Adrenal gland (tissue), 9 donors: ENCODE measurements at regions not wholly inside any gene's neighbourhood (a gene's known extent, or its start where the extent isn't known, plus 50 kb on each side); places are given as distances from the start of the nearest gene placed in this dataset.

ENCODE experiments used
- DNase-seq, 7 donors: peaks; one replicate each; pipeline ENCODE4 v3.0.0-alpha.2; 2019 to 2020
- H3K27ac ChIP-seq, 5 donors: fragments of 200-600 bp; sonication (generic) in 4 of 5; 1 replicate in 3 of 5; 2 replicates in 2 of 5; pipeline versions ENCODE4 v1.5.1 to v1.8.0; 2016 to 2020; ENCODE audit warnings: mild to moderate bottlenecking in 1 of 5
- H3K27me3 ChIP-seq: fragments of 200-600 bp; 2 replicates; pipeline ENCODE4 v1.8.0; 2021
- H3K36me3 ChIP-seq, 2 donors: fragments of 200-600 bp; replicated peaks in 1 of 2; 1 replicate in 1 of 2; 2 replicates in 1 of 2; pipeline versions ENCODE4 v1.5.1 to v1.8.0; 2018 to 2022
- H3K4me1 ChIP-seq, 2 donors: fragments of 200-600 bp; replicated peaks in 1 of 2; 1 replicate in 1 of 2; 2 replicates in 1 of 2; pipeline versions ENCODE4 v1.5.1 to v1.8.0; 2018 to 2021
- H3K4me3 ChIP-seq, 4 donors: fragments of 200-600 bp; sonication (generic) in 3 of 4; one replicate each; pipeline ENCODE4 v1.5.1; 2016 to 2018
- H3K9me3 ChIP-seq, 3 donors: fragments of 200-600 bp; sonication (generic) in 1 of 3; replicated peaks in 1 of 3; 1 replicate in 2 of 3; 2 replicates in 1 of 3; pipeline versions ENCODE4 v1.5.1 to v1.8.0; 2016 to 2021
- POLR2A ChIP-seq, 2 donors: fragments of 450-650 bp; IDR thresholded peaks; one replicate each; pipeline ENCODE4 v1.6.1; 2017; ENCODE audit warnings: antibody characterized with exemption in 2 of 2, mild to moderate bottlenecking in 2 of 2, moderate library complexity in 1 of 2
- WGBS, 4 donors: extraction: QIAGEN DNeasy Blood & Tissue Kit in 2 of 4; methylation state at CpG; one replicate each; pipeline versions ENCODE4 v1.1.5 to v1.1.7; 2013 to 2017; 5-methylcytosine and 5-hydroxymethylcytosine counted together
- intact Hi-C, 2 donors: fragments of 100-400 bp; cut with DNase I; formaldehyde crosslinking; loops; one replicate each; pipeline versions ENCODE4 v1.14.1 to v1.15.0; 2022 to 2023
- TF ChIP-seq, protein P1 (sequence below), 6 experiments: fragments of 450-650 bp in 4 of 6; fragments of 200-600 bp in 2 of 6; sonication (generic) in 1 of 6; IDR thresholded peaks; 1 replicate in 5 of 6; 2 replicates in 1 of 6; pipeline versions ENCODE4 v1.5.1 to v1.8.0; 2016 to 2021; ENCODE audit warnings: antibody characterized with exemption in 6 of 6, mild to moderate bottlenecking in 2 of 6, moderate library complexity in 1 of 6
- donor health status: healthy with polysubstance abuse.
- donor health status: Bipolar disorder and iron deficiency.
- donor health status: DM: yes; HTN: yes; CAD: no.
- donor health status: DM: no; HTN: no; CAD: no.
- donor health status: DM: no; HTN: no; CAD: no.

GRCh38 chr4:4637710-4638109 lies 95.9 kb upstream of the STX18 start:
- DNase-seq = no peak
- WGBS, 4 donors = 88 to 94% (median 90%) methylated on average over 3 to 5 of the region's 5 CpGs
- Histone ChIP-seq H3K36me3 (no peaks in the 10 kb centered on the region), H3K27ac (no peak overlapping the region), H3K4me1 (no peaks in the 10 kb centered on the region), H3K27me3 (no peaks in the 10 kb centered on the region), H3K4me3 (no peak overlapping the region), H3K9me3 (no peaks in the 10 kb centered on the region)
- TF ChIP-seq POLR2A (IDR thresholded peaks at IDR 0.05) = no peak
- TF ChIP-seq, protein P1, sequence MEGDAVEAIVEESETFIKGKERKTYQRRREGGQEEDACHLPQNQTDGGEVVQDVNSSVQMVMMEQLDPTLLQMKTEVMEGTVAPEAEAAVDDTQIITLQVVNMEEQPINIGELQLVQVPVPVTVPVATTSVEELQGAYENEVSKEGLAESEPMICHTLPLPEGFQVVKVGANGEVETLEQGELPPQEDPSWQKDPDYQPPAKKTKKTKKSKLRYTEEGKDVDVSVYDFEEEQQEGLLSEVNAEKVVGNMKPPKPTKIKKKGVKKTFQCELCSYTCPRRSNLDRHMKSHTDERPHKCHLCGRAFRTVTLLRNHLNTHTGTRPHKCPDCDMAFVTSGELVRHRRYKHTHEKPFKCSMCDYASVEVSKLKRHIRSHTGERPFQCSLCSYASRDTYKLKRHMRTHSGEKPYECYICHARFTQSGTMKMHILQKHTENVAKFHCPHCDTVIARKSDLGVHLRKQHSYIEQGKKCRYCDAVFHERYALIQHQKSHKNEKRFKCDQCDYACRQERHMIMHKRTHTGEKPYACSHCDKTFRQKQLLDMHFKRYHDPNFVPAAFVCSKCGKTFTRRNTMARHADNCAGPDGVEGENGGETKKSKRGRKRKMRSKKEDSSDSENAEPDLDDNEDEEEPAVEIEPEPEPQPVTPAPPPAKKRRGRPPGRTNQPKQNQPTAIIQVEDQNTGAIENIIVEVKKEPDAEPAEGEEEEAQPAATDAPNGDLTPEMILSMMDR (IDR thresholded peaks at IDR 0.05) = no peak
- intact Hi-C loops = no loop called here

DNA sequence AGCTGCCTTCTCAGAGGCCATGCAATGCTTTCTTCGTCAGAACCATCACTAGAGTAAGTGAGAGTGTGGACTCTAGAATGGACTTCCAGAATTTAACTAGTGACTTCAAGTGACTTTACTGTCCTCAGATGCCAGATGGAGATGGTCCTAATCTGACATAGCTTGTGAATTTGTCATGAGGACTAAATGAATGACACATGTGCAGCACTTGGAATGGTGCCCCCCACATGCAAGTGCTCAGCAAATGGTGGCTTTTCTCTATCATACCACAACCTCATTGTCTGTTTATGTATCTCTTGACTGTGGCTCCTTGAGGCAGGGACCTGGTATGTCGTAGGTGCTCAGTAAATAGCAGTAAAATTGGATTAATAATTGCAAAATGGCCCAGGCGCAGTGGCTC lies 91.6 kb upstream of the STX18 start:
- TF ChIP-seq POLR2A (IDR thresholded peaks at IDR 0.05) = no peak
- TF ChIP-seq, protein P1 (IDR thresholded peaks at IDR 0.05) = no peak
- Histone ChIP-seq H3K27ac (no peak overlapping the region), H3K36me3 (no peaks in the 10 kb centered on the region), H3K4me1 (no peaks in the 10 kb centered on the region), H3K4me3 (no peak overlapping the region), H3K9me3 (no peaks in the 10 kb centered on the region), H3K27me3 (no peaks in the 10 kb centered on the region)
- no peak for DNase-seq
- intact Hi-C loops = no loop called here
- 78 to 100% (median 94%) methylated on average over 3 of the region's 3 CpGs for WGBS, 4 donors

DNA sequence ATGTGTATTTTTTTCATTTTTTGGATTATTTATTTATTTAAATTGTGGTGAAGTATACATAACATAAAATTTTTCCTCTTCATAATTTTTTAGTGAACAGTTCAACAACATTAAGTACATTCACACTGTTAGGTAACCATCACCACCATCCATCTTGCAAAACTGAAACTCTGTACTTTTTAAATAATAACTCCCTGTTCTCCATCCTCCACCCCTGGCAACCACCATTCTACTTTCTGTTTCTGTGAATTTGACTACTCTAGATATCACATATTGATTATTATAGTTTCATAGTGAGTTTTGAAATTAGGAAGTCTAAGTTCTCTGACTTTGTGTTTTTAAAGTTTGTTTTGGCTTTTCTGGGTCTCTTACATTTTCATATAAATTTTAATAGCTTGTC lies 89.3 kb upstream of the STX18 start:
- H3K9me3 ChIP-seq = no peaks in the 10 kb centered on the region
- DNase-seq = no peak
- H3K4me1 ChIP-seq = no peaks in the 10 kb centered on the region
- no peaks in the 10 kb centered on the region for H3K27me3 ChIP-seq
- H3K27ac ChIP-seq = no peak overlapping the region
- intact Hi-C loops = no loop called here
- no peaks in the 10 kb centered on the region for H3K36me3 ChIP-seq
- no peak overlapping the region for H3K4me3 ChIP-seq
- TF ChIP-seq, protein P1 (IDR thresholded peaks at IDR 0.05) = no peak
- TF ChIP-seq POLR2A (IDR thresholded peaks at IDR 0.05) = no peak

GRCh38 chr4:4627906-4628305 lies 86.1 kb upstream of the STX18 start:
- Histone ChIP-seq H3K4me3 (no peak overlapping the region), H3K27ac (no peak overlapping the region), H3K9me3 (no peaks in the 10 kb centered on the region), H3K27me3 (no peaks in the 10 kb centered on the region), H3K4me1 (no peaks in the 10 kb centered on the region), H3K36me3 (no peaks in the 10 kb centered on the region)
- TF ChIP-seq, protein P1 (IDR thresholded peaks at IDR 0.05) = no peak
- TF ChIP-seq POLR2A (IDR thresholded peaks at IDR 0.05) = no peak
- DNase-seq = no peak
- intact Hi-C loops = loop anchor here in 1 of 2 donors (10.0 kb wide), 1 partner anchor 1633 kb away; no protein-coding TSS in a partner anchor
- WGBS, 4 donors = 82 to 100% (median 92%) methylated on average over 2 of the region's 2 CpGs
